Natural killer cell treated with Interleukin-12 subunit alpha and Interleukin-12 subunit beta and Interleukin-15 and Interleukin-18, amount 100 ng/mL, for 72 hours (primary cell): ENCODE measurements at regions not wholly inside any gene's neighbourhood (a gene's known extent, or its start where the extent isn't known, plus 50 kb on each side); places are given as distances from the start of the nearest gene placed in this dataset.
"Not testable (repeated sequence)": the region's sequence is repeated elsewhere in the genome, so short reads cannot be mapped to it uniquely, and the experiment has no call there.

ENCODE experiments used
- ATAC-seq, 2 donors: fragments of 150-1000 bp; cut with Tn5 transposase in 1 of 2; sonication (Bioruptor Pico), chemical (Tn5 transposase) in 1 of 2; 2 replicates each; pipeline ENCODE4 v1.10.0; 2021
- DNase-seq: peaks from one replicate; pipeline ENCODE4 v3.0.0; 2022; ENCODE audit warnings: low spot score
- H3K27ac Mint-ChIP-seq, 2 donors: 1 replicate in 1 of 2; 2 replicates in 1 of 2; pipeline ENCODE4 v1.8.0; 2022; ENCODE audit warnings: mixed read lengths in 2 of 2, mild to moderate bottlenecking in 1 of 2, moderate library complexity in 1 of 2
- H3K27me3 Mint-ChIP-seq, 2 donors: 1 replicate in 1 of 2; 2 replicates in 1 of 2; pipeline ENCODE4 v1.8.0; 2022; ENCODE audit warnings: mixed read lengths in 2 of 2
- H3K36me3 Mint-ChIP-seq: one replicate; pipeline ENCODE4 v1.8.0; 2022; ENCODE audit warnings: mixed read lengths
- H3K4me1 Mint-ChIP-seq, 2 donors: 1 replicate in 1 of 2; 2 replicates in 1 of 2; pipeline ENCODE4 v1.8.0; 2022; ENCODE audit warnings: low read depth in 2 of 2, mixed read lengths in 2 of 2, mild to moderate bottlenecking in 1 of 2
- H3K4me3 Mint-ChIP-seq: one replicate; pipeline ENCODE4 v1.8.0; 2022; ENCODE audit warnings: mixed read lengths
- H3K9me3 Mint-ChIP-seq: 2 replicates; pipeline ENCODE4 v1.8.0; 2022; ENCODE audit warnings: mixed read lengths

DNA sequence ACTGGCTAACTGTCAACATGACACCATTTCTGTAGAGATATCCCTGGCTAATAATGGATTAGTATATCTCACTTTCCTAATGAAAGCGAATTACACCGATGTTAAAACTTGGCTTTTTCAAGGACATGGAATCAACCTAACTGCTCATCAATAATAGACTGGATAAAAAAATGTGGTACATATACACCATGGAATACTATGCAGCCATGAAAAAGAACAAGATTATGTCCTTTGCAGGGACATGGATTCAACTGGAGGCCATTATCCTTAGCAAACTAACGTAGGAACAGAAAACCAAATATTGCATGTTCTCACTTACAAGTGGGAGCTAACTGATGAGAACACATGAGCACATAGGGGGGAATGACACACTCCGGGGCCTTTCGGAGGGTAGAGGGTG, 62.6 kb downstream of the ZIC1 start:
- ATAC-seq = no peak
- Mint-ChIP-seq H3K27me3 (no peaks in the 10 kb centered on the region), H3K27ac (no peak overlapping the region), H3K9me3 (peaks cover 2% of the 10 kb centered on the region), H3K36me3 (no peaks in the 10 kb centered on the region), H3K4me3 (no peak overlapping the region), H3K4me1 (no peaks in the 10 kb centered on the region)
- DNase-seq = no peak

DNA sequence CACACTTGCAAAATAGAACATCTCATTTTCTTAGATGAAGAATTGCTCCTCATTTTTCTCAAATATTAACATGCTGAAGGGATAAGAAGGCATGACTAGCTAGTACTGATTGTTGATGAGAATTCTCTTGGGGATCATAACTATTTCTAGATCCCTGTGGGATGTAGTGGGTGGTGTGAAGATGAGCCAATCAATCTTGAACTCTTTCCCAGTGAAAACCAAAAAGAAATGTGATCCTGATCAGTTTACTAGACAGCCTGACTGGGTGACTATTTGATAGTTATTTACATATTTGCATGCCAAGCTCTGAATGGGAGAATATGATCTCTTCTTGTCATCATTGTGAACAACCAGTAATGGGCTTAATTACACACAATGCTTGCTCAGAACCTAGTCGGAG, 63.7 kb downstream of the ZIC1 start:
- no peaks in the 10 kb centered on the region for H3K27me3 Mint-ChIP-seq
- no peaks in the 10 kb centered on the region for H3K36me3 Mint-ChIP-seq
- no peak overlapping the region for H3K27ac Mint-ChIP-seq
- H3K4me3 Mint-ChIP-seq = no peak overlapping the region
- DNase-seq = no peak
- H3K4me1 Mint-ChIP-seq = no peaks in the 10 kb centered on the region
- no peaks in the 10 kb centered on the region for H3K9me3 Mint-ChIP-seq
- no peak for ATAC-seq

DNA sequence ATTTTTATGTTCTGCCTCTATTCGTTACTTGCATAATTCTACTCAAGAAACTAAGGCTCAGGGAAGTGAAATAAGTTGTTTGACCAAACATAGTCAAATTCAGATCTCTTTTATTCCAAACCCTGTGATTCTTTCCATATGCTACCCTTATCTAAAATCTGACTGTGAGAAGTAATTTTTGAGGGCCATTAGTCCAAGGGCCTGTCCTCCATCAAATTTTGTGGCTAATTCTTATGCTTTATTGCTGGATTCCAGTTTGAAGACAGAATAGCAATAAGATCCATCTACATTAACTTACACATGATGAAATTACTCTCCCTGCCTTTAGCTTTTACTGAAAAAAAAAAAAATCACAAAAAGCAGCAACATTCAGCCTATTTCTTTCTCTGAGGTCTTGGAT, 74.0 kb downstream of the ZIC1 start:
- no peak for ATAC-seq
- no peak for DNase-seq
- H3K9me3 Mint-ChIP-seq = peaks cover 9% of the 10 kb centered on the region
- H3K36me3 Mint-ChIP-seq = peaks cover 5% of the 10 kb centered on the region
- H3K4me3 Mint-ChIP-seq = no peak overlapping the region
- no peak overlapping the region for H3K27ac Mint-ChIP-seq
- H3K27me3 Mint-ChIP-seq = no peaks in the 10 kb centered on the region
- H3K4me1 Mint-ChIP-seq = no peaks in the 10 kb centered on the region

DNA sequence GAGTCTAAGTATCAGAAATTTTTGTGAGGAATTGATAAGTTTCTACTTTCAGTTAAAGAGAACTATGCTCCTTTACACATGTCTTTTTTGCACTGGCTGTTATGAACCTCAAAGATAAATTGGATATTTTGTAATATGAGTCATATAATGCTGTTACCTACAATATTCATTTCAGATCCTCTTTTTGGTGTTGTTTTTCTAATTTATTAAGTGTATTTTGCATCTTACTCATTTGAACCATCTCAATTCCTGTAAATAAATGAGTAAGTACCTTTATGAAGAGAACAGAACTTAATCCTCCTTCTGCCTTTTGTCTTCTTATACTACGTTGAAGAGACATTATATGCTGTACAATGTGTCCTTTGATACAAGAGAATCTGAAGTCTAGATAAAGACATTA, 74.4 kb downstream of the ZIC1 start:
- no peak overlapping the region for H3K4me3 Mint-ChIP-seq
- H3K4me1 Mint-ChIP-seq = no peaks in the 10 kb centered on the region
- H3K9me3 Mint-ChIP-seq = peaks cover 9% of the 10 kb centered on the region
- DNase-seq (no peak), ATAC-seq (no peak)
- no peak overlapping the region for H3K27ac Mint-ChIP-seq
- no peaks in the 10 kb centered on the region for H3K27me3 Mint-ChIP-seq
- H3K36me3 Mint-ChIP-seq = peaks cover 5% of the 10 kb centered on the region

DNA sequence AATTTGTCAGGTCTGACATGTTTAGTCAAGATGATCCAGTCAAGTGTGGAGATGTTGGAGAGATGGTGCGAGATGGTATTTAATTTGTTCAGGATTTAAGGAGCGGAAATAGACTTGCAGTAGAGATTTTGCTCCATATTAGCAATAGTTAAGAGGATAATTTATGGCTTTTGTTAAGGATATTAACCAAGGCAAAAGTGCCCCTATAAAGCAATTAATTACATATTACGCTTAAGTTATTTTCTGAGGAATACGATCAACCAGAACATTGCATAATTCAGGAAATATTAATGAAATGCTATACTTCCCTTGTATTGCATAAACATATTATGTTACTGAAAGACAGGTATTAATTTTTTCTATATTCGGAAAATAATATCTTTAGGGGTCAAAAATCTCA, 83.9 kb downstream of the ZIC1 start:
- H3K4me3 Mint-ChIP-seq = no peak overlapping the region
- H3K36me3 Mint-ChIP-seq = no peaks in the 10 kb centered on the region
- no peaks in the 10 kb centered on the region for H3K27me3 Mint-ChIP-seq
- peaks cover 6% of the 10 kb centered on the region for H3K9me3 Mint-ChIP-seq
- DNase-seq (no peak), ATAC-seq (no peak)
- no peak overlapping the region for H3K27ac Mint-ChIP-seq
- H3K4me1 Mint-ChIP-seq = no peaks in the 10 kb centered on the region

DNA sequence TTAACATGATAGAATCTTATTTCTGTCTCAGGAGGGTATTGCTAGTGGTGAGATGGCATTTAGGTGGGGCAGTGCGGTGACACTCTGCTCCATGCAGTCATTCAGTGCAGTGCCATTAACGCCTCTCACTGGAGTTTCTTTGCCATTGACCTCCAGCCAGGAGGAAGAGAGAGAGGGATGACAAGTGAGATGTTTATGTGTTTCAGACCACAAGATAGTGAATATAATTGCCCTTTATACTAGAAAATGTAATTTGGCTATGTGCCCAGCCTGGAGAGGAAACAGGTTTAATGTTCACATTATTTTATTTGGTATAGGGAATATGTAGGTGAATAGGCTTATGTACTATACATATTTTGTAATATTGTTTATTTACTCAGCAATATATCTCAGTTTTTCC, 84.5 kb downstream of the ZIC1 start:
- no peaks in the 10 kb centered on the region for H3K4me1 Mint-ChIP-seq
- peaks cover 6% of the 10 kb centered on the region for H3K9me3 Mint-ChIP-seq
- no peaks in the 10 kb centered on the region for H3K36me3 Mint-ChIP-seq
- H3K4me3 Mint-ChIP-seq = no peak overlapping the region
- no peaks in the 10 kb centered on the region for H3K27me3 Mint-ChIP-seq
- DNase-seq (no peak), ATAC-seq (no peak)
- no peak overlapping the region for H3K27ac Mint-ChIP-seq

DNA sequence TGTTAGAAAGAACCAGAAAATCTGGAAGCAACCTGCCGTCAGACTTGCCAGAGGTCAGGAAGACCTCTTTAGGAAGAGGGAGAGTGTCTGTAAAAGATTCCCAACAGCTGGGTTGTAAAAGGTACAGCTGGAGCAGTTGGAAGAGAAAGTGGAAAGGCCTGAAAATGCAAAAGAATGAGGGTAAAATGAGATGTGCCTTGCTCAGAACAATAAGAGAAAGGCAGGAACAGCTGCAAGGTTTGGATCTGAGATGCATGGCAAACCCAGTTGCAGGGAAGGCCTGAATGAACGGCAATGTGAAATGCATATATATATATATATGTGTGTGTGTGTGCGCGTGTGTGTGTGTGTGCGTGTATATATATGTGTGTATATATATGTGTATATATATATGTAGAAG, 88.1 kb downstream of the ZIC1 start:
- Mint-ChIP-seq H3K36me3 (no peaks in the 10 kb centered on the region), H3K4me3 (no peak overlapping the region), H3K4me1 (no peaks in the 10 kb centered on the region), H3K27me3 (no peaks in the 10 kb centered on the region), H3K27ac (no peak overlapping the region), H3K9me3 (peaks cover 5% of the 10 kb centered on the region)
- DNase-seq = no peak
- no peak for ATAC-seq

DNA sequence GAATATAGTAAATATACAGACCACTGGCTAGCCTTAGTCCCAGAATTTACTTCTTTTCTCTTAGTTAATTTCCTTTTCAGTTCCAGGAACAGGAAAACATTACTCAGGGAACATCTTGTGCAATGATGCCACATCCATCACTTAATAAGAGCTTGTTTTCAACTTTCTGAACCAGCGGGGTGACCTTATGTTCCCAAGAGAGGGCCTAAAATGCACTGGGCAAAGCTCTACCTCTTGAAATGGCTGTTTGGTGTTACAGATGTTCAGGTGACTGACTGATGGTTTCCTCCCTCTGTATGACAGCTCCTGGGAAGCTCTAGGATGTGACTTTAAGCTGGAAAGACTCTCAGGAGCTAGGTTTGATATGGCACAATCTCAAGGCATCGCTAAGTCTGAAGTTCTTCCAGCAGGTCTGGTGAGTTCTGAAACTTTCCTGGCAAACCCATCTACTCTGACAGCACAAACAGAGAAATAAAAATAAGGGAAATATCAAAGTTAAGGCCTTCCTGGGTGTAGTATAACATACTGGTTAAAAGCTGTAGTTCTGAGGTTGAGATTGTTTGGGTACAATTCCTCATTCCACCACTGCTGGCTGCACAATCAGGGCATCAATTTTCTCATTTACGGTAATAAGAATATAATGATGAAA, 98.6 kb downstream of the ZIC1 start:
- no peak overlapping the region for H3K27ac Mint-ChIP-seq
- no peak for ATAC-seq

DNA sequence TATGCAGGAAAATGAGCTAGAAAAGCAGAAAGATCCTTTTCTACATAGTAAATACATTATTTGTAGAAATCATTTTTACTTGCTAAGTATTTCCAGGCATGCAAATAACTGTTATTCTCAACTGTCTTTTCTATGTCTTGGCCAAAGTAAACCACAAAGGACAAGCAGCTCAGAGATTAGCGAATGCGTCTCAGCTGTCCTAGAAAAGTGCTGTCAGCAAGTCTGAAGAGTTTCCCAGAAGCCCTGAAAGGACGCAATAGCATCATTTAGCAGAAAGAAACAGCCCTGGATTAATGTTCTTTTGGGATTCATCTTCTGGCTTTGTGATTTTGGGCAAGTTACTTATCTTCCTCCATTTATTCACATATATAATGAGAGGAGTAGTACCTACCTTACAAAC, 100.3 kb downstream of the ZIC1 start:
- no peak overlapping the region for H3K4me3 Mint-ChIP-seq
- H3K4me1 Mint-ChIP-seq = no peaks in the 10 kb centered on the region
- DNase-seq (no peak), ATAC-seq (no peak)
- H3K27ac Mint-ChIP-seq = no peak overlapping the region
- no peaks in the 10 kb centered on the region for H3K9me3 Mint-ChIP-seq
- H3K27me3 Mint-ChIP-seq = no peaks in the 10 kb centered on the region
- no peaks in the 10 kb centered on the region for H3K36me3 Mint-ChIP-seq

More for the DNA sequence above, 98.6 kb downstream of the ZIC1 start:
- Mint-ChIP-seq H3K36me3 (no peaks in the 10 kb centered on the region), H3K27me3 (no peaks in the 10 kb centered on the region), H3K4me1 (no peaks in the 10 kb centered on the region), H3K4me3 (no peak overlapping the region), H3K9me3 (no peaks in the 10 kb centered on the region)
- no peak for DNase-seq

DNA sequence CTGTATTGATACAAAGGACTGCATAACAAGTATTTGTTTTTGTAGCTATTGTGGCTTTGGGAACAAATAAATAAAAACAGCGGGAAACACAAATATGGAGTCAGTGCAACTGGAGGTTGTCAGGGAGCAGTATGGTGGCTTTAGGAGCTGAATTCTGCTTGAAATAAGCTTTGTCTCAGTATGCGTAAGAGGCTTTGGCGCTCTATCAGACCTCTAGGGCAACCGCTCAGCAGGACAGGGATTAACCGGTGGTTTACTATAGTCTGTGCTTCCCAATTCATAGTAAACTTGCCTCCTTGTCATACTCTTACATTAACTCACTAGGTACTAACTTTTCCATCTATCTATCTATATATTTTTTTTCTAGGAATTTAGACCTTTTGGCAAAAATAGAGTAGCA, 104.6 kb downstream of the ZIC1 start:
- Mint-ChIP-seq H3K4me1 (no peaks in the 10 kb centered on the region), H3K36me3 (no peaks in the 10 kb centered on the region), H3K27me3 (no peaks in the 10 kb centered on the region), H3K27ac (no peak overlapping the region), H3K4me3 (no peak overlapping the region), H3K9me3 (peaks cover 9% of the 10 kb centered on the region)
- no peak for ATAC-seq
- no peak for DNase-seq

DNA sequence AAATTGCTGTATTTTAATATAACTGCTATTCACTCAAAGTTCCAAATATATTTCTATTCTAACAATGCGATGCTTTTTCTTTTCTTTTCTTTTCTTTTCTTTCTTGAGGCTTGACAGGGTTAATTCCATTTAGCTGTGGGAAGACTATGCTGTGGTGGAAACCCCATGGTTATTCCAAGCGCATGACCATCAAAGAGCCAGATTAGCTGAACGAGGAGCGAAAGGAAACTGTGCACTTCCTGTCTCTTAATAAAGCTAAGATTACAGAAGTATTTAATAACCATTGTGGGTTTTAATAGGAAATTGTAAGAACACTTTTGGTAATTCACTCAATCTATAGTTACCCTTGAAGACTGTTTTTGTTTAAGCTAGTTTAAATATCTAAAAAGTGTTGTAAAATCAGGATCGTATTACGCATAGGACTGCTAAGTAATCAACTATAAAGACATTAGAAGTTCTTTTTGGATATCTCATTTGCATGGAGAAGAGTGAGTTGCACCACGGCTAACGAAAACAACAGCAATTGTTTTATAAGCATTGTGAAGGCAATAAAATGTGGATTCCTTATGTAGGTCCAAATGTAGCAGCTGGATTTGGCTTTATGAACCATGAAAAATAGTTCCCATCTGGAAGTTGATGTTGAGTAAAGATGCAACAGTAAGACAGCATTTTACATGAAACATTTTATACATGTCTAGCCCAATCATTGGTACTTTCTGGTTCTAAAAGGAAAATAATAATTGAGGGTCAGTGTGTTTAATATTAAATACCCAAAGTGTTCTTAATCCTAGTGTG, 105.4 kb downstream of the ZIC1 start:
- H3K36me3 Mint-ChIP-seq = no peaks in the 10 kb centered on the region
- H3K4me3 Mint-ChIP-seq = no peak overlapping the region
- peaks cover 9% of the 10 kb centered on the region for H3K9me3 Mint-ChIP-seq
- H3K27ac Mint-ChIP-seq = no peak overlapping the region
- H3K27me3 Mint-ChIP-seq = no peaks in the 10 kb centered on the region
- H3K4me1 Mint-ChIP-seq = no peaks in the 10 kb centered on the region
- no peak for ATAC-seq
- DNase-seq = no peak

DNA sequence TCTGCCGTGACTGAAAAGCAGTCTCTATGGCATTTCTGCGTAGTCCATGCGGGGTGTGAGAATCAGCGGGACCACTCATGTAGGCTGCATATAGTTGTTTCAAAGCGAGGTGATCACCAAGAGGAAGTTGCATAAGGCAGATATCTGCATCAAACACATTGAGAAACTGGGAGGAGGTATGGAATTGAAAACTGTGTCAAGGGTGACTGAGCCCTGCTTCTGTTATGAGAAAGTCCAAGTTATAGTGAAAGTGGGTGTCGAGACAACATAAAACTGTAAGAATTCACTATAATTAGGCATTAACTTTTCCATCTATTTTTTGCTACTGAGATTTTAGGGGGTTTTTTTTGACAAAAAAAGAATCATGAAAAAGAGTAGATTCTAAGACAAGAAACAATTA, 109.3 kb downstream of the ZIC1 start:
- ATAC-seq = no peak
- no peaks in the 10 kb centered on the region for H3K27me3 Mint-ChIP-seq
- H3K9me3 Mint-ChIP-seq = peaks cover 16% of the 10 kb centered on the region
- no peaks in the 10 kb centered on the region for H3K36me3 Mint-ChIP-seq
- H3K4me3 Mint-ChIP-seq = no peak overlapping the region
- no peak overlapping the region for H3K27ac Mint-ChIP-seq
- H3K4me1 Mint-ChIP-seq = no peaks in the 10 kb centered on the region
- no peak for DNase-seq

DNA sequence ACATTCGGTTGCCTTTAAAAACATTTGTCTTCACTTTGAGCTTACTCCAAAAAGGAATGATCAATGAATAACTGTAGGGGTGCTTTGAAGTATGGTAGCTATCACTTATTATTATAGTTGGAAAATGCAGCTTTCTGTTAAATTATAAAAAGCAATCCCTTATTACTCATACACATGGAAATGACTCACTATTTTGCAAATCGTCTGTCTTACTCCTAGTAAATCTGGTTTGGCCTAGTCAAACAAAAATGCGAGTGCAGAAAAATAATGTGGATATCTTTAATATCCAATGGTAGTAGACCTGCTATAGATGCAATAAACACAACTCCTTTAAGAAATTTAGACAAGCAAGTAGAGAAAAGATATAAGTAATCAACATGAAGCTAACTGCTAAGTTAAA, 112.5 kb downstream of the ZIC1 start:
- Mint-ChIP-seq H3K36me3 (no peaks in the 10 kb centered on the region), H3K27ac (no peak overlapping the region), H3K9me3 (peaks cover 31% of the 10 kb centered on the region), H3K4me1 (no peaks in the 10 kb centered on the region), H3K27me3 (no peaks in the 10 kb centered on the region), H3K4me3 (no peak overlapping the region)
- no peak for DNase-seq
- no peak for ATAC-seq

DNA sequence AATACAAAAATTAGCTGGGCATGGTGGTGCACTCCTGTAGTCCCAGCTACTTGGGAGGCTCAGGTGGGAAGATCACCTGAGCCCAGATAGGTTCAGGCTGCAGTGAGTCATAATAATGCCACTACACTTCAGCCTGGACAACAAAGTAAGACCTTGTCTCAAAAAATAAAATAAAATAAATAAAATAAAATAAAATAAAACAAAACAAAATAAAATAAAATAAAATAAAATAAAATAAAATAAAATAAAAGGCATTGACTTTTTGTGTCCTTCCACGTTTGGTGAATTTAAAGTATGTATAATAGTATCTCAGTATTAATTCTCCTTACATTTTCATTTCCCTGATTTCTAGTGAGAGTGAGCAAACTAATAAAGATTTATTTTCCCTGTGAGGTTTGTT, 113.6 kb downstream of the ZIC1 start:
- H3K36me3 Mint-ChIP-seq, H3K27me3 Mint-ChIP-seq, ATAC-seq, H3K4me1 Mint-ChIP-seq, H3K4me3 Mint-ChIP-seq, DNase-seq, H3K27ac Mint-ChIP-seq: not testable (repeated sequence)
- peaks cover 33% of the 10 kb centered on the region for H3K9me3 Mint-ChIP-seq

DNA sequence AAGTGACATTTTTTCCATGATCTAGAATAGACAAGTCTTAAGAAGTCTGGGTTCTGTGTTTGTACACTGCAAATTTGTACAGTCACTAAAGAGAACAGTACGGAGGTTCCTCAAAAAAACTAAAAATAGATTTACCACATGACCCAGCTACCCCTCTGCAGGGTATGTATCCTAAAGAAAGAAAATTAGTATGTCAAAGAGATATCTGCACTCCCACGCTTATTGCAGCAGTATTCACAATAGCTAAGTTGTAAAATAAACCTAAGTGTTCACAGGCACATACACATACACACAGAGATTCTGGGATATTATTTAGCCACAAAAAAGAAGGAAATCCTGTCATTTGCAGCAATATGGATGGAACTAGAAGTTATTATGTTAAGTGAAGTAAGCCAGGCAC, 120.4 kb downstream of the ZIC1 start:
- Mint-ChIP-seq H3K27me3 (no peaks in the 10 kb centered on the region), H3K36me3 (peaks cover 6% of the 10 kb centered on the region), H3K4me3 (no peak overlapping the region), H3K4me1 (no peaks in the 10 kb centered on the region), H3K27ac (no peak overlapping the region), H3K9me3 (peaks cover 33% of the 10 kb centered on the region)
- DNase-seq = no peak
- ATAC-seq = no peak
